GM18951 (cell line): ENCODE measurements at regions not wholly inside any gene's neighbourhood (a gene's known extent, or its start where the extent isn't known, plus 50 kb on each side); places are given as distances from the start of the nearest gene placed in this dataset.

Source experiments
- POLR2A ChIP-seq: IDR thresholded peaks from 4 replicates; pipeline ENCODE4 v1.6.1; 2011; ENCODE audit warnings: mild to moderate bottlenecking; ENCODE audit not compliant: insufficient read length, insufficient read depth; ENCODE audit errors: extremely low read depth
- in situ Hi-C: fragments of 300-500 bp; cut with MboI; formaldehyde crosslinking; loops from one replicate; pipeline ENCODE4 v1.12.0; 2022; ENCODE audit warnings: low sequenced_read_pairs, mixed read lengths, inconsistent platforms; ENCODE audit not compliant: unreplicated experiment

DNA sequence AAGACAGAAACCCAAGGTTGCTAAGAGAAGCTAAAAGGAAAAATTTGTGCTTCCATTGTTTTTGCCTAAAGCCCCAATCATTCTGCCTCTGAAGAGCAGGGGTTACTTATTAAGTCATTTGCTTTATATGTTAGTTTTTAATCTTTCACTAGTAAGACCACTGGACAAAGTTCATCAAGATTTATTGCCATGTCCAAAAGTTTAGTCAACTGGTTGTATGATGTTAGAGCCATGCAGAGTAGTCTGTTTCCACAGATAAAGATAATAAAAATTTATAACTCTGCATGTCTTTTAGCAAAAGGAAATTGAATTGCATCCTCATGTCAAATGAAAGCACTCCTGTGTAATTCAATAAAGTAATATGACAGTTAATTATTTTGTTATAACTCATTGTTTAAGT, 75.8 kb upstream of the PRKG2 start:
- in situ Hi-C loops, result no loop called here

DNA sequence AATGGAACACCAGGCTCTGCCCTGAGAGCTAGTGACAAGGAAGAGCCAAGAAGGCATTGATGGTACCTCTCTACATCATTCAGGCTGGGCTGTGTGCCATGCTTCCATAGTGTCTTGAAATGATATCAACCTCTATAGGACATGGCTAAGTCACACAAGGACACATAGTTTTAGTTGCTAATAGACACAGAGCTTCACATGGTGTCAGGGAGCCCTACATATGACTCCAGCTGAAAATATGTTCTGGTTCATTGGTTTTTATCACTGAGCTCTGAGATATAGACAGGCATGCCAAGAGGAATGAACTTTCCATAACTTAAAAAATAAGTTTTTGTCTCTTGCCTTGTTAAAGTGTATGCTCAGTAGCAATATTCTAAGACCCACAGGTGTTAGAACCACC, 72.1 kb upstream of the PRKG2 start:
- no peak for TF ChIP-seq POLR2A
- in situ Hi-C loops, result no loop called here

More for the DNA sequence above, 75.8 kb upstream of the PRKG2 start:
- no peak for TF ChIP-seq POLR2A

DNA sequence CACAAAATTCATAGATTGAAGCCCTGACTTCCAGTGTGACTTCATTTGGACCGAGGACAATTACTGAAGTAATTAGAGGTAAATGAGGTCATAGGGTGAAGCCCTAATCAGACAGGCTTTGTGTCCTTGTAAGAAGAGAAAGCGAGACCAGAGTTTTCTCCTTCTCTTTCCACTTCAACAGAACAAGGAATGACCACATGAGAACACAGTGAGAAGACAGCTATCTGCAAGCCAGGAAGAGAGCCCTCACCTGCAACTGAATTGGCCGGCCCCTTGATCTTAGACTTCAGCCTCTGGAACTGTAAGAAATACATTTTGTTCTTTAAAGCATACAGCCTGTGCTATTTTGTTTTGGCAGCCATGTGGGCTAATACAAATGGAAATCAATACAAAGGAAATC, 67.1 kb upstream of the PRKG2 start:
- in situ Hi-C loops, result no loop called here
- TF ChIP-seq POLR2A, result no peak

DNA sequence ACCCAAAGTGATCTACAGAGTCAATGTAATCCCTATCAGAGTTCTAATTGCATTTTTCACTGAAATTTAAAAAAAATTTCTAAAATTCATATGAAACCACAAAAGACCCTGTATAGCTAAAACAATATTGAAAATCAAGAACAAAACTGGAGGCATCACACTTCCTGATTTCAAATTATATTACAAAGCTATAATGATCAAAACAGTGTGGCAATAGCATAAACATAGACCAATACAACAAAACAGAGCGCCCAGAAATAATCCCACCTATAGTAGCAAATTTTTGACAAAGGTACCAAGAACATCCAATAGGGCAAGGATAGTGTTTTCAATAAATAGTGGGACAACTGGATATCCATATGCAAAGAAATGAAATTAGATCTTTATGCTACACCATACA, 59.4 kb upstream of the PRKG2 start:
- TF ChIP-seq POLR2A, result no peak
- in situ Hi-C loops, result no loop called here

DNA sequence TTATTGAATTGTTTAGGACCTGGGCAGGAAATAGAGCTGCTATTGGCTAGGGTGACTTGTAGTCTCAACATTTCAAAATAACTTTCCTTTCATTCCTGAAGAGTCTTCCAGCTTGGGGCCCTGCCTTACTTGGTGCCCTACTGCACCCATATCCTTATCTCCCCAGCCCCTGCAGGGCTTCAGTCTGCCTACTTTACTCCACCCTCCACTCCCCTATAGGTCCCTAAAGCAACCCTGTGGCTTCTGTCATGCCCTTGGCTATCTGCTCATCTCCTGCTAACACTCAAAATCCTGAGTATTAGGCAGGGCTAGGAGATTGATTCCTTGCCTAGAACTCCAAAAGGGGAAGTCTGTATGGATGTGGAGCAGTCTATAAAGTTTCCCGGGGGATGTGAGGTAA, 57.6 kb upstream of the PRKG2 start:
- TF ChIP-seq POLR2A, result no peak
- in situ Hi-C loops, result no loop called here
